Stimulated activated naive B cell treated with anti-CD40 and anti-IgM and Interleukin-4, amounts not matched to agents 10 μg/mL and 1 μg/mL and 100 μg/mL, for 72 hours (primary cell): ENCODE measurements at regions not wholly inside any gene's neighbourhood (a gene's known extent, or its start where the extent isn't known, plus 50 kb on each side); places are given as distances from the start of the nearest gene placed in this dataset.

Experiments
- ATAC-seq, 2 donors: fragments of 150-1000 bp; cut with Tn5 transposase; replicated peaks; 2 replicates each; pipeline ENCODE4 v1.10.0; 2021; ENCODE audit warnings: moderate library complexity in 1 of 2
- DNase-seq: peaks from one replicate; pipeline ENCODE4 v3.0.0; 2021
- H3K27ac Mint-ChIP-seq: one replicate; pipeline ENCODE4 v1.8.0; 2022; ENCODE audit warnings: mild to moderate bottlenecking, mixed read lengths
- H3K27me3 Mint-ChIP-seq, 2 donors: one replicate each; pipeline ENCODE4 v1.8.0; 2022; ENCODE audit warnings: mixed read lengths in 2 of 2
- H3K36me3 Mint-ChIP-seq, 2 donors: one replicate each; pipeline ENCODE4 v1.8.0; 2022; ENCODE audit warnings: mixed read lengths in 2 of 2, mild to moderate bottlenecking in 1 of 2
- H3K4me1 Mint-ChIP-seq, 2 donors: one replicate each; pipeline ENCODE4 v1.8.0; 2022; ENCODE audit warnings: mixed read lengths in 2 of 2, mild to moderate bottlenecking in 1 of 2
- H3K4me3 Mint-ChIP-seq, 2 donors: one replicate each; pipeline ENCODE4 v1.8.0; 2022; ENCODE audit warnings: mild to moderate bottlenecking in 2 of 2, mixed read lengths in 2 of 2, moderate library complexity in 1 of 2
- H3K9me3 Mint-ChIP-seq, 2 donors: one replicate each; pipeline ENCODE4 v1.8.0; 2022; ENCODE audit warnings: mixed read lengths in 2 of 2, mild to moderate bottlenecking in 1 of 2

DNA sequence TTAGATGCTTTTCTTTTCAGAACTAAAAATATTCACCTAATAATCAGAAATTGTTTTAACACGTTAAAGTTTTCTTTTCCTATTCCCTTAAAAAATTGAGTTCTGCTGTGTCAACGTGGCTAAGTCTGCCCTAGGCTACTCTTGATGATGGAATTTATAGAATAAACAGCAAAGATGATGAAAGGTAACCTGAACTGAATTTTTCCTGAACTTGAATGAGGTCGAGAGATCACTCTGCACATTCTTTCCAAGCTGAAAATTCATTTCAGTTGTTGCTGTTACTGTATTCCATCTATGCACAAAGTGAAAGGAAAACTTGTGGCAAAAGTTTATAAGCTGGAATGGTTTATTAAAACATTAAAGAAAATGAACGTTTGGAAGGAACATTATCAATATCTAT lies 245.9 kb upstream of the GIMD1 start:
- Mint-ChIP-seq H3K27ac (no peak overlapping the region), H3K36me3 (no peaks in the 10 kb centered on the region), H3K4me3 (no peak overlapping the region), H3K9me3 (peaks cover 0 to 2% of the 10 kb centered on the region in 2 donors), H3K4me1 (no peaks in the 10 kb centered on the region), H3K27me3 (no peaks in the 10 kb centered on the region)
- DNase-seq (no peak), ATAC-seq (no peak)

DNA sequence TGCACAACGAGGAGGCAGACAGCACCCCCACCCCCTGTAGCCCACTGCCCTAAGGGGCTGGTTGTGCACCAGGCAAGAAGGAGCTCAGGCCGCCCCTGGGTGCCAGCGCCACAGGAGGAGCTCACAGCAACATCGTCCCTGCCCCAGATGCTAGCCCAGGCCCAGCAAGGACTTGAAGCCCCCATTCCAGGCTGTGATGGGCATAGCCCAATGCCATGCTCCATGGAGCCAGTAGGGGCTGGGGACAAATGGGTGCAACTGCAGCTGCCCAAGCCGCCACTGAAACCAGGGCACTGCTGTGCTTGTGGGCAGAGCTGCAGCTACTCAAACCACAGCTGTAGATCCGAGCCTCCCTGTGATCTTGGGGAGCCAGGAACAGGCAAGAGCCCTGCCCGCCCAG lies 241.3 kb upstream of the GIMD1 start:
- DNase-seq, result no peak
- Mint-ChIP-seq H3K27me3 (no peaks in the 10 kb centered on the region), H3K9me3 (peaks cover 0 to 7% of the 10 kb centered on the region in 2 donors), H3K4me1 (no peaks in the 10 kb centered on the region), H3K27ac (no peak overlapping the region), H3K36me3 (no peaks in the 10 kb centered on the region), H3K4me3 (no peak overlapping the region)
- peak in 1 of 2 donors; percentile 5 for ATAC-seq

DNA sequence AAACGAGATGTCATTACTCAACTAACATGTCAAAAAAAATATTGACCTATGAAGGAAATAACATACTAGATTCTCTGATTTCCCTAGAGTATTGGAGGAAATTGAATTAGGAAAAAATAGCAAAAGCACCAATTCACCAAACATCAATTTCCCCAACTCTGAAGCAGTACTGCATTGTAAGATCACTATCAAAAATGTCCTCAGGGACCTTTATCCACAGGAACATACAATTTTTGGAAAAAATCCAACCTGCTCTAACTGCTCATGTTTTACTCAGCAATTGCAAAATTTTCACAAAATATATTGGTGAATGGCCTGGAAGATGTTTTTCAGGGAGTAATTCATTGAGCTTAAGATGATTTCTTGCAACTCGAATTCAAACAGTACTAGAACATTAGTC lies 239.0 kb upstream of the GIMD1 start:
- ATAC-seq (no peak), DNase-seq (no peak)
- Mint-ChIP-seq H3K27me3 (no peaks in the 10 kb centered on the region), H3K4me1 (no peaks in the 10 kb centered on the region), H3K9me3 (peaks cover 0 to 7% of the 10 kb centered on the region in 2 donors), H3K4me3 (no peak overlapping the region), H3K27ac (no peak overlapping the region), H3K36me3 (no peaks in the 10 kb centered on the region)

DNA sequence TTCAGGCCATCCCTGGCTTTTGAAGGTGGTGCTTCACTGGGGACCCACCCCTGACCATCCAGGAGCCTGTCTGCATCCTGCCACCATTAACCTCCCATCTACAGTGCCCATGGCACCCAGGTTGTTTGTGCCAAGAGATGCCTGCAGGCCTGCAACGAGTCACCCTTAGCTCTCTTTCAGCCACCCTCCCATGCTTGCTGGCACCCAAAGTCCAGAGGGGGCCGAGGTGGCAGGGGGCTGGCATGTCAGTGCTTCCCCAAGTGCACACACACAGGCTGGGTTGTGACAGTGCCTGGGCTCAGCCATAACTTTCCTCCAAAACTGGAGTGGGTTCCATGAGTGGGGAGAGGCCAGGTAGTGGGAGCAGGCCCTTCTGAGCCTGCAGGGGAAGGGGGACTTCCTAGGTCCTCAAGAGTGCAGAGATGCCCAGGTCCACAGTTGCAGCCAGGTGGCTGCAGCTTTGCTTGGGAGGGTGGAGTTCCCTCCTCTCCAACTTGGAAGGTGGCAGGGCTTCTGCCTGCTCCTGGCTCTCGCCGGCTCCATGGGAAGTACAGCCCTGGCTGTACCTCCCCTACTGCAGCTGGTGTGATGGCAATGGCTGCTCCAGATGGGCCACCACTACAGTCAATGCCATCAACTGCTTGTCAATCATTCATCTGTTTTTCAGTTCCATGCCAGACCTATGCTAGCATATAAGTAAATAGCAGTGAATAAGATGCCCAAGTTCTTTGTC lies 235.9 kb upstream of the GIMD1 start:
- no peak overlapping the region for H3K27ac Mint-ChIP-seq
- H3K27me3 Mint-ChIP-seq, result no peaks in the 10 kb centered on the region
- H3K36me3 Mint-ChIP-seq, result no peaks in the 10 kb centered on the region
- peaks cover 0 to 5% of the 10 kb centered on the region in 2 donors for H3K9me3 Mint-ChIP-seq
- DNase-seq (no peak), ATAC-seq (no peak)
- no peak overlapping the region for H3K4me3 Mint-ChIP-seq
- H3K4me1 Mint-ChIP-seq, result no peaks in the 10 kb centered on the region

DNA sequence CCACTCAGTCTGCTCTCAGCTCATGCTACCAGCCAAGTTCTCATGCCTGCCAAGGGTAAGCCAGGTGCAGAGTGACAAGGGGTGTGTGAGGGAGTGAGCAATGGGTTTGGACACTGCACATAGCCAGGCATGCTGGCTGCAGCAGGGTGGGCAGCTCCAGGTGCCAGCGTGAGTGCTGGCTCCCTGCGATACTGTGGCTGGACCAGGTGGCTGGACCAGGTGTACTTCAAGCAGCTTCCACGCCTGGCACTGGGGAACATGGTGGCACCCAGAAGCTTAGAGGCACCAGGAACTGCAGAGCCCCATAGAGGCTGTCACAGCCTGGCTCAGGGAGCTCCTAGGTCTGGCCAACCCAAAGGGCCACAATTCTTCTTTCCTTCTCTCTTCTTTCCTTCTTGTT lies 234.9 kb upstream of the GIMD1 start:
- ATAC-seq, result peak in 1 of 2 donors; percentile 10
- no peak overlapping the region for H3K27ac Mint-ChIP-seq
- H3K36me3 Mint-ChIP-seq, result no peaks in the 10 kb centered on the region
- DNase-seq, result no peak
- H3K9me3 Mint-ChIP-seq, result peaks cover 0 to 1% of the 10 kb centered on the region in 2 donors
- H3K4me1 Mint-ChIP-seq, result no peaks in the 10 kb centered on the region
- no peak overlapping the region for H3K4me3 Mint-ChIP-seq
- no peaks in the 10 kb centered on the region for H3K27me3 Mint-ChIP-seq

DNA sequence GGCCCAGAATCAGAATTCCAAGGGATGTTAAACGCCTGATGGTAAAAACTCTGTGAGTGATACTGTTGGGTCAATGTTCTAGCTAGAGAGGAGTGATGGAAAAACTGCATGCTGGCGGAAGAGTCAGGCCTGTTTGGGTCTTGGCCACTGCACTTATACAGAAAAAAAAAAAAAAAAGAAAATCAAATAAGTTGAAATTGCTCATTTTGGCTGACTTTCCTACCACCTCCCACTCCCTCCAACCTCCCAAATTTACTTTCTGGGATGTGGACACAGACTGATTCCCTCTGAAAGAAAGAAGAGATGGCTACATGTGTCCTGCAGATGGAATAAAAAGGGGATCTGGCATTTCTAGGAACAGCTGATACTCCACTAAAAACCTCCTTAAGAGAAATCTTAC lies 234.1 kb upstream of the GIMD1 start:
- Mint-ChIP-seq H3K27me3 (no peaks in the 10 kb centered on the region), H3K27ac (no peak overlapping the region)

DNA sequence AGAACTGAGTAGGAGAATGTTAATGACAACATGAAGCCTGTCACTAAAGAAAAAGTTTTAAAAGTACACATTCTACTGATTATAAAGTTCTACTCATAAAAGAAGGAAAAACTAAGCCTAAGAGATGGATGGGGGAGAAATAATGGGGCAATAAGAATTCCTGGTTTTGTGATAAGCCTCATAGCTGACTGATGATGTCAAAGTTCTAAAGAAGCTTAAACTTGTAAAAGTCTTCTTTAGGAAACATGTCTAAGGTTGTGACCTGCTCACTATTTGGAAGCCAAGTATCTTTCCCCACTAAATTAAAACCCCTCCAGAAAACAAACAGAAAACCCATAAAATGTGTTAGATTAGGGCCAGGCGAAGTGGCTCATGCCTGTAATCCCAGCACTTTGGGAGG lies 232.9 kb upstream of the GIMD1 start:
- no peak overlapping the region for H3K4me3 Mint-ChIP-seq
- DNase-seq, result no peak
- H3K27me3 Mint-ChIP-seq, result no peaks in the 10 kb centered on the region
- peaks cover 0 to 1% of the 10 kb centered on the region in 2 donors for H3K9me3 Mint-ChIP-seq
- no peaks in the 10 kb centered on the region for H3K4me1 Mint-ChIP-seq
- no peak overlapping the region for H3K27ac Mint-ChIP-seq
- no peak for ATAC-seq
- no peaks in the 10 kb centered on the region for H3K36me3 Mint-ChIP-seq

More for the DNA sequence above, 234.1 kb upstream of the GIMD1 start:
- ATAC-seq, result no peak
- DNase-seq, result no peak
- no peaks in the 10 kb centered on the region for H3K36me3 Mint-ChIP-seq
- no peaks in the 10 kb centered on the region for H3K4me1 Mint-ChIP-seq
- H3K4me3 Mint-ChIP-seq, result no peak overlapping the region
- peaks cover 0 to 1% of the 10 kb centered on the region in 2 donors for H3K9me3 Mint-ChIP-seq

DNA sequence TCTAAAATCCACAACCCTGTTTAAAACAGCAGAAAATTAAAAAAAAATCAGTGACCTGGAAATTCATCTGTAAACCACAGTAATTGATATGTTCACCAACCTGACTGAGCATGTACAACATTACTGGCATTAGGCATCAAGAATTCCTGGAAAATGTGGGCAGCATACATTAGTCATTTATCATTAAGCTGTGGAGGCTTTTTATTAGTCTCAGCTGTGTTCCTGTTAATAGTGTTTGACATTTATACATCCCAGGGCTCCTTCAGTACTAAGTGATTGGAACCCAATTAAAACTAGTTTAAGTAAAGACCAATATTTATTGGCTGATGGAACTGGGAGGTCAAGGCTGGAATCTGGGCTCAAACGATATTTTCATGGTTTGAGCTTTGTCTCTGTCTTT lies 227.3 kb upstream of the GIMD1 start:
- Mint-ChIP-seq H3K36me3 (no peaks in the 10 kb centered on the region), H3K9me3 (no peaks in the 10 kb centered on the region), H3K4me3 (no peak overlapping the region), H3K27ac (no peak overlapping the region), H3K27me3 (no peaks in the 10 kb centered on the region), H3K4me1 (no peaks in the 10 kb centered on the region)
- no peak for ATAC-seq
- no peak for DNase-seq

DNA sequence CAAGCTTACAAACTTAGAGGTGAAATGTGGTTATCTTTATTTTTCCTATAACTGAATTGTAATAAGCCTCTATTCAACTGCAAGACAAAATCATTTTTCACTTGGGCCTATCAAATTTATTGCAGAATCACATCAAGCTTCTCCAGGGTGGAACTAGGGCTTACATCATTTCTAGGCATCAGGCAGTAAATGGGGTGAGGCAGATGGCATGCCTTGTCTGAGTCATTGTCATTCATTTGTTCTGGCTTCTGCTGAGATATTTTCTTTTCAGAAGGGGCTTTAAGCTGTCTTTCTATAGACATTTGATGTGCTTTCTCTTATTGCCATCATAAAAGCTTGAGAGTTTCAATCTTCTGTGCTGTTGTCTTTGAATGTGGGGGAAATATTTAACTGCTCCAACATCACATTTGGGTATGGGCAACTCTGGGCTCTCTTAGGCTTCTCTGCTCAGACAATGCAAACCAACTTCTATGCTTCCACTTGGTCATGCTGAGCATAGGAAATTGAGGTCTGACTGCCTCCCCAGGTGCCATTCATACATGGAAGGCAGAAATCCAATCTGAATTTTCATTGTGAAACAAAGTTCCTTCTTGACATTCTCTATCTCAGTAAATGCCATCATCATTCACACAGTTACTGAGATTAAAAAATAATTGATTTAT lies 225.8 kb upstream of the GIMD1 start:
- no peaks in the 10 kb centered on the region for H3K27me3 Mint-ChIP-seq
- H3K27ac Mint-ChIP-seq, result no peak overlapping the region
- no peaks in the 10 kb centered on the region for H3K36me3 Mint-ChIP-seq
- H3K4me3 Mint-ChIP-seq, result no peak overlapping the region
- H3K4me1 Mint-ChIP-seq, result no peaks in the 10 kb centered on the region
- no peaks in the 10 kb centered on the region for H3K9me3 Mint-ChIP-seq
- DNase-seq (no peak), ATAC-seq (no peak)

DNA sequence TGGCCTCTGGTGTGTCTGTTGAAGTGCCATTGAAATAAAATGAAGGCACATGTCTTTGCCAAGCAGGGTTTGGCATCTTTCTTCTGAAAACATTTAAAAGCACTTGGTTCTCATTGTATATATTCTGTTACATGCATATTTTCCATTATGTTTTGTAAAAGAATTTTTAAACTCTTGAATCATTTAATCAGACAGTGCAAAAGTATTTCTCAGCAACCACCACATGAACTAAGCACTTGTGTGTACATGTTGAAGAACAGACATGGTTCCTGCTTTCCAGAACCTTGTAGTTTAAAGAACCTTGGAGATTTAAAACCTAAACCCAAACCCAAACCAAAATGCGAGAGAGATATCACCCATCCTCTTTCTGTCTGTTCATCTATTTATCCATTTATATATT lies 220.3 kb upstream of the GIMD1 start:
- H3K27ac Mint-ChIP-seq, result no peak overlapping the region
- H3K36me3 Mint-ChIP-seq, result no peaks in the 10 kb centered on the region
- no peaks in the 10 kb centered on the region for H3K27me3 Mint-ChIP-seq
- DNase-seq, result no peak
- ATAC-seq, result no peak
- no peak overlapping the region for H3K4me3 Mint-ChIP-seq
- no peaks in the 10 kb centered on the region for H3K9me3 Mint-ChIP-seq
- no peaks in the 10 kb centered on the region for H3K4me1 Mint-ChIP-seq

DNA sequence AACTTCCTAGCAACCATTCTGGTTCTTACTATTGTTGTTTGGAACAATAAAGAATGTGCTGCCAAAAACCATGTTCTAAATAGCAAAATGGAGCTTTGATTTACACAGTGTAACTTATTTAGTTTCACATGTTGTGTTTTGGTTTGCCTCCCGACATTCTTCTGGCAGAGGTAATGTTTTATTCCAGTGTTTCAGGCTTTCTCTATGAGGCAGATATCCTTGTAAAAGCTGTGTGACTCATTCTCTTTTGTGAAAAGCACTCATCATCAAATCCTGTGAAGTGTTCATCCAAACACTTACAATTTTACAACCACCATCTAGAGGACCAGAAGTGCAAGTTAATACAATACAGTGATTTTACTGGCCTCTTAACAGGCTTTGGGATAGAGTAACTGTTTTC lies 219.0 kb upstream of the GIMD1 start:
- Mint-ChIP-seq H3K27me3 (no peaks in the 10 kb centered on the region), H3K4me1 (no peaks in the 10 kb centered on the region), H3K36me3 (no peaks in the 10 kb centered on the region), H3K4me3 (no peak overlapping the region), H3K9me3 (no peaks in the 10 kb centered on the region), H3K27ac (no peak overlapping the region)
- no peak for ATAC-seq
- no peak for DNase-seq

DNA sequence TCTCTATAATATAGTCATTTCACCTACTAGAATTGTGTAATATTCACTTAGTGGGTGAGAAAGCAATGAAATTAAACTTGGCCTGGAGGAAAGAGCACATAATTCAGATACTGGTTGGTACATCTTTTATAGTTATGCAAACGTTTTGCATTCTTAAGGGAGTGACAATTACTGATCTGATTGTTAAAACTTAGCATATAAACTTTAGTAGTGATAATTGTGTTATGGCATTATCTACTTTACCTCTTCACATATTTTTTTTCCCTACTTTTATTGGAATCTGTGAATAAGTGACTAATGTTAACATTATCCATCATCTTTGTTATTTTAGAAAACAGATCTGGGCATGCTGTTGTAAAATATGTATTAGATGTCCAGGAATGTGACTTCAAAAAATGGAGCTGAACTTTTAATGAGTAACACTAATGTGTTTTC lies 217.4 kb upstream of the GIMD1 start:
- no peak for ATAC-seq
- Mint-ChIP-seq H3K4me1 (no peaks in the 10 kb centered on the region), H3K36me3 (no peaks in the 10 kb centered on the region)

DNA sequence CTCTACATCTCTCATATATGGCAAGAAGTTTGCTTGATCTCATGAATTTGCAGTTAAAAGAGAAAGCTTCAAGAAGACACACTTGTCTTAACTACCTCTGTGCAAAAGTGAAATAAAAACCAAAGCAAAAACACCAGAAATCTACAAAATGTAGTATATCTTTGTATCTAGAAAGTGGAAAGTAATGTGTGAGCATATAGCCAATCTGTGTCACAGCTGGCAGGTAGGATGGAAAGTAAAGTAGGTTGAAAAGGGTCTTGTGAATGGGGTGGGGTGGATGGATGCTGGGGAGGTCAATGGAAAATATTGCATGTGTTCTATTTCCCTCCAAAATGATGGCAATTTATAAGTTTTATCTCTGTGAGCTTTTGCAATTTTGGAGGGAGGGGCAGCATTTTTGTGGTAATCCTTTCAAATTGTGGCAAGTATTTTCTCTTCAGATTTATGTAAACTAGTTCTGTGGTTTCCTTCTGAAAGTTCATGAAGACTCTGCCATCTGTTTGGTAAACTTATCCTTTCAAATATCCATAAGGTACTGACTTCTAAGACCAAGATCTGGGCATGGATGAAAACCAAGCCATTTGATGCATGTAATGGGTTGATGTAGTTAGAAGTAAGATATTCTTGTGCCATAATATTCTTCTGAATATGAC lies 215.9 kb upstream of the GIMD1 start:
- Mint-ChIP-seq H3K4me1 (no peaks in the 10 kb centered on the region), H3K27me3 (no peaks in the 10 kb centered on the region), H3K9me3 (no peaks in the 10 kb centered on the region), H3K4me3 (no peak overlapping the region), H3K36me3 (no peaks in the 10 kb centered on the region), H3K27ac (no peak overlapping the region)
- DNase-seq (no peak), ATAC-seq (no peak)

More for the DNA sequence above, 217.4 kb upstream of the GIMD1 start:
- DNase-seq, result no peak
- no peaks in the 10 kb centered on the region for H3K27me3 Mint-ChIP-seq
- no peak overlapping the region for H3K27ac Mint-ChIP-seq
- no peaks in the 10 kb centered on the region for H3K9me3 Mint-ChIP-seq
- no peak overlapping the region for H3K4me3 Mint-ChIP-seq

DNA sequence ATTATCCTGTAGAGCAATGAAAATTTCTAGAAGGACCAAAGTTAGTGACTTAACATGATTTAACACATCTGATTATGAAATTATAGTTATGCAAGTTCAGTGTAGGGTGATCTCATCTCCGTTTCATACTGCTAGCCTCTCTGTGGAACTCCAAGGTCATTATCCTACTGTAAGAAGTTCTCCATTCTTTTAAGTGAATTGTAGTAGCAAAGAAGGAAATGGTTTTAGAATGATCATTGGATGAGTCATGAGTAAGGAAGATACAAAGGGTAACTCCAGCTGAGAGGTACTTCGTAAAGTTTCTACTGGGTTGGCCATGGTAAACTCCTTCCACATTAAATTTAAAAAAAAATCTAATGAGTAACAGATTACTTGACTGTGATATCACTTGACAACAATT lies 215.0 kb upstream of the GIMD1 start:
- Mint-ChIP-seq H3K27me3 (no peaks in the 10 kb centered on the region), H3K4me3 (no peak overlapping the region), H3K27ac (no peak overlapping the region), H3K4me1 (no peaks in the 10 kb centered on the region), H3K9me3 (no peaks in the 10 kb centered on the region), H3K36me3 (no peaks in the 10 kb centered on the region)
- ATAC-seq, result no peak
- no peak for DNase-seq

DNA sequence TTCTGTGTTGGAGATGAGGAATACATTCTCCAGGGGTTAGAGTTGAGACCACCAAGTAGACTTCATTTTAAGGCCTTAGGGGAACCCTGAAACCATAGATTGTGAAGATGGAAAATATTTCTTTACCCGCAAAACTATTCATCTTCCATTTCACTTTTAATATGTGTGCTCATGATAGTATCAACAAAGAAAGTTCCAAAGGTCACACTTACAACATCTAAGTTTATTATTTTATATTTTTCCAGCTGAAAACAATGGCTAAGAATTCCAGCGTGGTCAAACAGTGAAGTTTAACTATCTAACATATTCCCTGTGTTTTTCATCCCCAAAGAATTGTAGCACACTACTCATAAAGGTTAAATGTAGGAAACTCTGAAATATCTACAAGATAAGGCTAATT lies 214.5 kb upstream of the GIMD1 start:
- no peak for ATAC-seq
- no peak overlapping the region for H3K27ac Mint-ChIP-seq
- H3K27me3 Mint-ChIP-seq, result no peaks in the 10 kb centered on the region
- no peaks in the 10 kb centered on the region for H3K9me3 Mint-ChIP-seq
- no peaks in the 10 kb centered on the region for H3K36me3 Mint-ChIP-seq
- no peak for DNase-seq
- H3K4me1 Mint-ChIP-seq, result no peaks in the 10 kb centered on the region
- no peak overlapping the region for H3K4me3 Mint-ChIP-seq
